ENCODE measurements at regions not wholly inside any gene's neighbourhood (a gene's known extent, or its start where the extent isn't known, plus 50 kb on each side); places are given as distances from the start of the nearest gene placed in this dataset.

- H3K4me3 ChIP-seq (ENCODE audit: control insufficient read depth in 1 of 2, extremely low read depth in 1 of 2, low read length in 1 of 2) = no peak overlapping the region
- no peaks in the 10 kb centered on the region for H3K36me3 ChIP-seq (ENCODE audit: control insufficient read depth in 2 of 2, extremely low read depth in 1 of 2, insufficient read depth in 1 of 2, low read length in 1 of 2)
- Mint-ChIP-seq H3K4me1 (no peaks in the 10 kb centered on the region), H3K27ac (no peak overlapping the region), H3K4me3 (no peak overlapping the region), H3K9me3 (no peaks in the 10 kb centered on the region), H3K36me3 (no peaks in the 10 kb centered on the region), H3K27me3 (peaks cover 18 to 47% of the 10 kb centered on the region in 2 donors)
- H3K4me1 ChIP-seq (ENCODE audit: control insufficient read depth in 1 of 2, extremely low read depth in 1 of 2, insufficient read depth in 2 of 2, low read length in 2 of 2) = no peaks in the 10 kb centered on the region
- ChIA-PET POLR2A (interaction anchor here (0.6 kb wide), 2 partner anchors 19 to 263 kb away, joined by 3 to 6 read pairs; no protein-coding TSS in a partner anchor), CTCF (no interaction called here)
- peaks cover 0 to 78% of the 10 kb centered on the region in 2 experiments for H3K27me3 ChIP-seq (replicated peaks in 1 of 2; ENCODE audit: control insufficient read depth in 2 of 2, extremely low read depth in 1 of 2, insufficient read depth in 2 of 2, low read length in 1 of 2)
- no peak overlapping the region for H3K27ac ChIP-seq (ENCODE audit: low read length)
- 44% methylated on average over 19 of the region's 28 CpGs for WGBS (ENCODE audit: insufficient coverage)
- DNase-seq (peak in 1 of 35 experiments; percentile 35), ATAC-seq (replicated peaks in 1 of 4) (peak in 1 of 4 experiments; percentile 23)
- H3K9me3 ChIP-seq = no peaks in the 10 kb centered on the region
These were observed 90.6 kb upstream of the FGF3 start for GRCh38 chr11:69909561-69910518.

- Histone ChIP-seq H3K9me3 (no peaks in the 10 kb centered on the region), H3K4me3 (ENCODE audit: control insufficient read depth in 1 of 2, extremely low read depth in 1 of 2, low read length in 1 of 2) (no peak overlapping the region), H3K4me1 (ENCODE audit: control insufficient read depth in 1 of 2, extremely low read depth in 1 of 2, insufficient read depth in 2 of 2, low read length in 2 of 2) (peaks cover 0 to 4% of the 10 kb centered on the region in 2 experiments), H3K27me3 (replicated peaks in 1 of 2; ENCODE audit: control insufficient read depth in 2 of 2, extremely low read depth in 1 of 2, insufficient read depth in 2 of 2, low read length in 1 of 2) (peaks cover 0 to 80% of the 10 kb centered on the region in 2 experiments), H3K27ac (ENCODE audit: low read length) (no peak overlapping the region), H3K36me3 (ENCODE audit: control insufficient read depth in 2 of 2, extremely low read depth in 1 of 2, insufficient read depth in 1 of 2, low read length in 1 of 2) (no peaks in the 10 kb centered on the region)
- ATAC-seq (replicated peaks in 1 of 4) (no peak), DNase-seq (no peak)
- H3K9me3 Mint-ChIP-seq = no peaks in the 10 kb centered on the region
- H3K27ac Mint-ChIP-seq = no peak overlapping the region
- H3K4me1 Mint-ChIP-seq = peaks cover 0 to 7% (median 2%) of the 10 kb centered on the region in 3 donors
- POLR2A ChIA-PET = interaction anchor here in 1 of 2 donors (0.6 kb wide), 1 partner anchor 262 kb away, joined by 6 read pairs; no protein-coding TSS in a partner anchor
- WGBS (ENCODE audit: insufficient coverage) = 84% methylated on average over 10 of the region's 17 CpGs
- H3K36me3 Mint-ChIP-seq = no peaks in the 10 kb centered on the region
- CTCF ChIA-PET = no interaction called here
- H3K4me3 Mint-ChIP-seq = no peak overlapping the region
- peaks cover 27 to 53% of the 10 kb centered on the region in 2 donors for H3K27me3 Mint-ChIP-seq
These were observed 91.5 kb upstream of the FGF3 start for GRCh38 chr11:69910519-69911309.

- ChIA-PET CTCF (no interaction called here), POLR2A (no interaction called here)
- Histone ChIP-seq H3K36me3 (ENCODE audit: control insufficient read depth in 2 of 2, extremely low read depth in 1 of 2, insufficient read depth in 1 of 2, low read length in 1 of 2) (no peaks in the 10 kb centered on the region), H3K9me3 (no peaks in the 10 kb centered on the region), H3K27me3 (replicated peaks in 1 of 2; ENCODE audit: control insufficient read depth in 2 of 2, extremely low read depth in 1 of 2, insufficient read depth in 2 of 2, low read length in 1 of 2) (peaks cover 0 to 80% of the 10 kb centered on the region in 2 experiments), H3K4me1 (ENCODE audit: control insufficient read depth in 1 of 2, extremely low read depth in 1 of 2, insufficient read depth in 2 of 2, low read length in 2 of 2) (peaks cover 0 to 4% of the 10 kb centered on the region in 2 experiments), H3K27ac (ENCODE audit: low read length) (no peak overlapping the region), H3K4me3 (ENCODE audit: control insufficient read depth in 1 of 2, extremely low read depth in 1 of 2, low read length in 1 of 2) (no peak overlapping the region)
- H3K27me3 Mint-ChIP-seq = peaks cover 25 to 47% of the 10 kb centered on the region in 2 donors
- H3K4me1 Mint-ChIP-seq = peaks cover 0 to 7% (median 2%) of the 10 kb centered on the region in 3 donors
- H3K9me3 Mint-ChIP-seq = no peaks in the 10 kb centered on the region
- H3K36me3 Mint-ChIP-seq = no peaks in the 10 kb centered on the region
- H3K27ac Mint-ChIP-seq = no peak overlapping the region
- peak in 1 of 35 experiments; percentile 9 for DNase-seq
- WGBS (ENCODE audit: insufficient coverage) = 81% methylated on average over 24 of the region's 28 CpGs
- ATAC-seq (replicated peaks in 1 of 4) = no peak
- no peak overlapping the region for H3K4me3 Mint-ChIP-seq
These were observed 92.3 kb upstream of the FGF3 start for GRCh38 chr11:69911310-69912160.

- Mint-ChIP-seq H3K27me3 (peaks cover 20 to 40% of the 10 kb centered on the region in 2 donors), H3K4me1 (peaks cover 0 to 7% (median 2%) of the 10 kb centered on the region in 3 donors), H3K4me3 (no peak overlapping the region), H3K36me3 (no peaks in the 10 kb centered on the region), H3K27ac (no peak overlapping the region), H3K9me3 (no peaks in the 10 kb centered on the region)
- ATAC-seq (replicated peaks in 1 of 4) (no peak), DNase-seq (peak in 1 of 35 experiments; percentile 22)
- Histone ChIP-seq H3K4me3 (ENCODE audit: control insufficient read depth in 1 of 2, extremely low read depth in 1 of 2, low read length in 1 of 2) (no peak overlapping the region), H3K27ac (ENCODE audit: low read length) (no peak overlapping the region), H3K36me3 (ENCODE audit: control insufficient read depth in 2 of 2, extremely low read depth in 1 of 2, insufficient read depth in 1 of 2, low read length in 1 of 2) (no peaks in the 10 kb centered on the region), H3K27me3 (replicated peaks in 1 of 2; ENCODE audit: control insufficient read depth in 2 of 2, extremely low read depth in 1 of 2, insufficient read depth in 2 of 2, low read length in 1 of 2) (peaks cover 2 to 81% of the 10 kb centered on the region in 2 experiments), H3K4me1 (ENCODE audit: control insufficient read depth in 1 of 2, extremely low read depth in 1 of 2, insufficient read depth in 2 of 2, low read length in 2 of 2) (peaks cover 0 to 4% of the 10 kb centered on the region in 2 experiments), H3K9me3 (no peaks in the 10 kb centered on the region)
- WGBS (ENCODE audit: insufficient coverage) = 82% methylated on average over 19 of the region's 22 CpGs
- POLR2A ChIA-PET = no interaction called here
- CTCF ChIA-PET = no interaction called here
These were observed 93.1 kb upstream of the FGF3 start for GRCh38 chr11:69912161-69912910.

GRCh38 chr11:69912911-69913451, 93.8 kb upstream of the FGF3 start:
- H3K27ac Mint-ChIP-seq = no peak overlapping the region
- no peak overlapping the region for H3K4me3 ChIP-seq (ENCODE audit: control insufficient read depth in 1 of 2, extremely low read depth in 1 of 2, low read length in 1 of 2)
- H3K4me1 Mint-ChIP-seq = peaks cover 0 to 7% (median 2%) of the 10 kb centered on the region in 3 donors
- WGBS (ENCODE audit: insufficient coverage) = 51% methylated on average over 16 of the region's 16 CpGs
- CTCF ChIA-PET = no interaction called here
- POLR2A ChIA-PET = no interaction called here
- no peaks in the 10 kb centered on the region for H3K36me3 Mint-ChIP-seq
- no peak overlapping the region for H3K4me3 Mint-ChIP-seq
- H3K36me3 ChIP-seq (ENCODE audit: control insufficient read depth in 2 of 2, extremely low read depth in 1 of 2, insufficient read depth in 1 of 2, low read length in 1 of 2) = no peaks in the 10 kb centered on the region
- H3K9me3 ChIP-seq = no peaks in the 10 kb centered on the region
- no peak for ATAC-seq (replicated peaks in 1 of 4)
- peaks cover 2 to 79% of the 10 kb centered on the region in 2 experiments for H3K27me3 ChIP-seq (replicated peaks in 1 of 2; ENCODE audit: control insufficient read depth in 2 of 2, extremely low read depth in 1 of 2, insufficient read depth in 2 of 2, low read length in 1 of 2)
- no peak overlapping the region for H3K27ac ChIP-seq (ENCODE audit: low read length)
- H3K9me3 Mint-ChIP-seq = no peaks in the 10 kb centered on the region
- peak in 1 of 35 experiments; percentile 23 for DNase-seq
- H3K27me3 Mint-ChIP-seq = peaks cover 24 to 36% of the 10 kb centered on the region in 2 donors
- peaks cover 0 to 4% of the 10 kb centered on the region in 2 experiments for H3K4me1 ChIP-seq (ENCODE audit: control insufficient read depth in 1 of 2, extremely low read depth in 1 of 2, insufficient read depth in 2 of 2, low read length in 2 of 2)
